OCI-LY7 (cell line): ENCODE measurements at regions not wholly inside any gene's neighbourhood (a gene's known extent, or its start where the extent isn't known, plus 50 kb on each side); places are given as distances from the start of the nearest gene placed in this dataset.

Source experiments
- CTCF ChIP-seq: fragments of 200-600 bp; sonication (generic); conservative IDR thresholded peaks from 2 replicates; pipeline ENCODE4 v1.5.1; 2014; ENCODE audit warnings: mild to moderate bottlenecking, antibody characterized with exemption, low read length, moderate library complexity, mixed read lengths
- EZH2phosphoT487 ChIP-seq: fragments of 200-600 bp; sonication (generic); IDR thresholded peaks from 2 replicates; pipeline ENCODE4 v1.6.1; 2018; ENCODE audit warnings: low read depth, borderline replicate concordance, mild to moderate bottlenecking, mixed run types, antibody characterized with exemption, low read length, moderate library complexity, mixed read lengths

- TF ChIP-seq CTCF (no peak), EZH2phosphoT487 (no peak)
These were observed 211.2 kb upstream of the GPR26 start for GRCh38 chr10:123454987-123455386.
